ENCODE measurements at regions not wholly inside any gene's neighbourhood (a gene's known extent, or its start where the extent isn't known, plus 50 kb on each side); places are given as distances from the start of the nearest gene placed in this dataset.

GRCh38 chr6:15796844-15797243, 134.0 kb upstream of the DTNBP1 start:
- no peaks in the 10 kb centered on the region for H3K27me3 ChIP-seq (ENCODE audit: control insufficient read depth, insufficient read depth, low read length)
- no peaks in the 10 kb centered on the region for H3K36me3 ChIP-seq (ENCODE audit: control insufficient read depth, insufficient read depth, low read length)
- TF ChIP-seq CTCF (IDR thresholded peaks at IDR 0.05): no peak
- no peaks in the 10 kb centered on the region for H3K79me2 ChIP-seq
- no peak overlapping the region for H2AFZ ChIP-seq
- no peak overlapping the region for H3K4me2 ChIP-seq (ENCODE audit: low read length)
- H3K9me3 ChIP-seq (ENCODE audit: control insufficient read depth, low read length): no peaks in the 10 kb centered on the region
- no peak overlapping the region for H3K9ac ChIP-seq
- no peaks in the 10 kb centered on the region for H3K4me1 ChIP-seq
- H3K4me3 ChIP-seq (ENCODE audit: low read depth, low read length): no peak overlapping the region
- H3K27ac ChIP-seq: no peak overlapping the region

- Histone ChIP-seq H3K9ac (no peak overlapping the region), H3K27ac (no peak overlapping the region), H3K4me1 (no peaks in the 10 kb centered on the region), H3K27me3 (ENCODE audit: control insufficient read depth, insufficient read depth, low read length) (no peaks in the 10 kb centered on the region), H3K9me3 (ENCODE audit: control insufficient read depth, low read length) (no peaks in the 10 kb centered on the region), H2AFZ (no peak overlapping the region), H3K4me3 (ENCODE audit: low read depth, low read length) (no peak overlapping the region), H3K79me2 (no peaks in the 10 kb centered on the region), H3K4me2 (ENCODE audit: low read length) (no peak overlapping the region), H3K36me3 (ENCODE audit: control insufficient read depth, insufficient read depth, low read length) (no peaks in the 10 kb centered on the region)
- TF ChIP-seq CTCF (IDR thresholded peaks at IDR 0.05): no peak
Measured at GRCh38 chr6:15796130-15796771, 133.4 kb upstream of the DTNBP1 start.

GRCh38 chr6:15793826-15794225, 131.0 kb upstream of the DTNBP1 start:
- H3K9ac ChIP-seq: no peak overlapping the region
- no peaks in the 10 kb centered on the region for H3K4me1 ChIP-seq
- no peaks in the 10 kb centered on the region for H3K9me3 ChIP-seq (ENCODE audit: control insufficient read depth, low read length)
- H3K79me2 ChIP-seq: no peaks in the 10 kb centered on the region
- no peaks in the 10 kb centered on the region for H3K27me3 ChIP-seq (ENCODE audit: control insufficient read depth, insufficient read depth, low read length)
- no peak overlapping the region for H3K4me2 ChIP-seq (ENCODE audit: low read length)
- no peaks in the 10 kb centered on the region for H3K36me3 ChIP-seq (ENCODE audit: control insufficient read depth, insufficient read depth, low read length)
- no peak overlapping the region for H3K27ac ChIP-seq
- no peak overlapping the region for H2AFZ ChIP-seq
- no peak overlapping the region for H3K4me3 ChIP-seq (ENCODE audit: low read depth, low read length)
- TF ChIP-seq CTCF (IDR thresholded peaks at IDR 0.05): no peak

GRCh38 chr6:15793288-15793687, 130.5 kb upstream of the DTNBP1 start:
- no peak overlapping the region for H3K9ac ChIP-seq
- no peak for TF ChIP-seq CTCF (IDR thresholded peaks at IDR 0.05)
- H2AFZ ChIP-seq: no peak overlapping the region
- H3K4me3 ChIP-seq (ENCODE audit: low read depth, low read length): no peak overlapping the region
- no peaks in the 10 kb centered on the region for H3K4me1 ChIP-seq
- H3K27ac ChIP-seq: no peak overlapping the region
- no peaks in the 10 kb centered on the region for H3K79me2 ChIP-seq
- no peaks in the 10 kb centered on the region for H3K36me3 ChIP-seq (ENCODE audit: control insufficient read depth, insufficient read depth, low read length)
- H3K4me2 ChIP-seq (ENCODE audit: low read length): no peak overlapping the region
- H3K9me3 ChIP-seq (ENCODE audit: control insufficient read depth, low read length): no peaks in the 10 kb centered on the region
- no peaks in the 10 kb centered on the region for H3K27me3 ChIP-seq (ENCODE audit: control insufficient read depth, insufficient read depth, low read length)

- H3K9ac ChIP-seq: no peak overlapping the region
- no peak overlapping the region for H3K27ac ChIP-seq
- no peak for TF ChIP-seq CTCF (IDR thresholded peaks at IDR 0.05)
Measured at GRCh38 chr6:15792842-15793241, 130.0 kb upstream of the DTNBP1 start.

More at GRCh38 chr6:15792842-15793241, 130.0 kb upstream of the DTNBP1 start:
- Histone ChIP-seq H3K27me3 (ENCODE audit: control insufficient read depth, insufficient read depth, low read length) (no peaks in the 10 kb centered on the region), H3K4me3 (ENCODE audit: low read depth, low read length) (no peak overlapping the region), H2AFZ (no peak overlapping the region), H3K36me3 (ENCODE audit: control insufficient read depth, insufficient read depth, low read length) (no peaks in the 10 kb centered on the region), H3K4me2 (ENCODE audit: low read length) (no peak overlapping the region), H3K79me2 (no peaks in the 10 kb centered on the region), H3K4me1 (no peaks in the 10 kb centered on the region), H3K9me3 (ENCODE audit: control insufficient read depth, low read length) (no peaks in the 10 kb centered on the region)

All from parathyroid adenoma (tissue), 2 donors.